ENCODE measurements at regions not wholly inside any gene's neighbourhood (a gene's known extent, or its start where the extent isn't known, plus 50 kb on each side); places are given as distances from the start of the nearest gene placed in this dataset.
"Not testable (repeated sequence)": the region's sequence is repeated elsewhere in the genome, so short reads cannot be mapped to it uniquely, and the experiment has no call there.

GRCh38 chr9:85199866-85200495 lies 530.5 kb downstream of the NTRK2 start:
- no peak for DNase-seq

GRCh38 chr9:85192750-85193149 lies 523.2 kb downstream of the NTRK2 start:
- DNase-seq, result no peak

- no peak for DNase-seq
These were observed 516.7 kb downstream of the NTRK2 start for GRCh38 chr9:85186218-85186585.

GRCh38 chr9:85185486-85186217 lies 516.1 kb downstream of the NTRK2 start:
- DNase-seq, result no peak

- DNase-seq, result no peak
These were observed 512.9 kb downstream of the NTRK2 start for GRCh38 chr9:85182383-85182782.

GRCh38 chr9:85178474-85178873 lies 508.9 kb downstream of the NTRK2 start:
- DNase-seq, result no peak

- DNase-seq, result no peak
These were observed 504.4 kb downstream of the NTRK2 start for GRCh38 chr9:85173967-85174366.

GRCh38 chr9:85172001-85172978 lies 502.8 kb downstream of the NTRK2 start:
- no peak for DNase-seq

- DNase-seq, result no peak
These were observed 501.6 kb downstream of the NTRK2 start for GRCh38 chr9:85171163-85171562.

- no peak for DNase-seq
These were observed 498.9 kb downstream of the NTRK2 start for GRCh38 chr9:85168412-85168811.

GRCh38 chr9:85167146-85167545 lies 497.6 kb downstream of the NTRK2 start:
- DNase-seq, result no peak

- no peak for DNase-seq
These were observed 494.3 kb downstream of the NTRK2 start for GRCh38 chr9:85163825-85164224.

- DNase-seq, result no peak
These were observed 493.9 kb downstream of the NTRK2 start for GRCh38 chr9:85163415-85163814.

- no peak for DNase-seq
These were observed 493.3 kb downstream of the NTRK2 start for GRCh38 chr9:85162822-85163221.

- DNase-seq, result not testable (repeated sequence)
These were observed 491.4 kb downstream of the NTRK2 start for GRCh38 chr9:85160944-85161343.

GRCh38 chr9:85158512-85158911 lies 489.0 kb downstream of the NTRK2 start:
- no peak for DNase-seq

- DNase-seq, result no peak
These were observed 488.2 kb downstream of the NTRK2 start for GRCh38 chr9:85157772-85158171.

- no peak for DNase-seq
These were observed 487.1 kb downstream of the NTRK2 start for GRCh38 chr9:85156652-85157051.

GRCh38 chr9:85155352-85155751 lies 485.8 kb downstream of the NTRK2 start:
- DNase-seq, result no peak

GRCh38 chr9:85151741-85152140 lies 482.2 kb downstream of the NTRK2 start:
- no peak for DNase-seq

- no peak for DNase-seq
These were observed 481.6 kb downstream of the NTRK2 start for GRCh38 chr9:85151162-85151561.

GRCh38 chr9:85147046-85147640 lies 477.6 kb downstream of the NTRK2 start:
- DNase-seq, result no peak

GRCh38 chr9:85142968-85143367 lies 473.4 kb downstream of the NTRK2 start:
- no peak for DNase-seq

Data from stimulated activated CD4-positive, alpha-beta T cell treated with anti-CD3 and anti-CD28 coated beads, Interleukin-12 subunit alpha, Interleukin-12 subunit beta, amount 100 ng/mL, for 4 hours (primary cell).